ENCODE measurements at regions not wholly inside any gene's neighbourhood (a gene's known extent, or its start where the extent isn't known, plus 50 kb on each side); places are given as distances from the start of the nearest gene placed in this dataset.

DNA sequence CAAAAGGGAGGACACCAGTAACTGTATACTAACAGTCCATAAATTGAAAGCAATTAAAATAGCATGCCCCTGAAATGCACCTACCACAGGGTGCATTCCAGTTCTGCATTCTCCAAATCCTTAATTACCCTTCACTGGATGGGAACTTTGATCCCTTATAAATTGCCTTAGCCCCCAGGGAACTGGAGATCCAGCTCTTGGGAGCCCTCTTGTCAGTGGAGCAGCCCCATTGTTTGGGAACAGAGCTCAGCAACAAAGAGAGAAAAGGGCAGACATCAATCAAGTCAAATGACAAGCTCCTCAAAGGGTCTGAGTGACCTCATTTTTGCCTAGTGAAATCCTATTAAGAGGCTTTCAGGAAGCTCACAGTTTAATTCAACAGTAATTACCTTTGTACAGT lies 472.6 kb downstream of the XPNPEP1 start:
- peaks cover 4% of the 10 kb centered on the region for H3K27me3 Mint-ChIP-seq
- DNase-seq (no peak), ATAC-seq (no peak)
- H3K4me3 Mint-ChIP-seq: no peak overlapping the region
- no peaks in the 10 kb centered on the region for H3K4me1 Mint-ChIP-seq
- H3K27ac Mint-ChIP-seq: no peak overlapping the region
- no peaks in the 10 kb centered on the region for H3K9me3 Mint-ChIP-seq

DNA sequence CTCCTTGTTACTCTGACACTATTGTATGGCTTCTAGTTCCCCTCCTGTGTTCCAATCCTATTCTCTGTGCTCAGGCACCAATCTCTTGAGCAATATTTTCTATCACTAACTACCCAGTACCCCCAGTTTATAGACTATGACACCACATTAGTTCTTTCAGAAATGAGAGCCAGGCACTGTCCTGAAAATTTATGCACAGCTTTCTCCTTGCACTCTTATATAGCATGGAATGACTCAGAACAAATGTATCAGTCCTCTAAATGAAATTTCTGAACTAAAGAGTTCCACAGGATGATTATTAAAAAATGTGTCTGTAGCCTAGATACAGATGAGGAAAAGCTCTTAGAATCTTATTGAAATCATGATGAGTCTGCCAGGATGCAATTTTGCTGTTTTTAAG lies 489.9 kb downstream of the XPNPEP1 start:
- H3K9me3 Mint-ChIP-seq: no peaks in the 10 kb centered on the region
- DNase-seq: no peak
- no peak overlapping the region for H3K4me3 Mint-ChIP-seq
- no peaks in the 10 kb centered on the region for H3K27me3 Mint-ChIP-seq
- H3K4me1 Mint-ChIP-seq: no peaks in the 10 kb centered on the region
- no peak for ATAC-seq
- H3K27ac Mint-ChIP-seq: no peak overlapping the region

DNA sequence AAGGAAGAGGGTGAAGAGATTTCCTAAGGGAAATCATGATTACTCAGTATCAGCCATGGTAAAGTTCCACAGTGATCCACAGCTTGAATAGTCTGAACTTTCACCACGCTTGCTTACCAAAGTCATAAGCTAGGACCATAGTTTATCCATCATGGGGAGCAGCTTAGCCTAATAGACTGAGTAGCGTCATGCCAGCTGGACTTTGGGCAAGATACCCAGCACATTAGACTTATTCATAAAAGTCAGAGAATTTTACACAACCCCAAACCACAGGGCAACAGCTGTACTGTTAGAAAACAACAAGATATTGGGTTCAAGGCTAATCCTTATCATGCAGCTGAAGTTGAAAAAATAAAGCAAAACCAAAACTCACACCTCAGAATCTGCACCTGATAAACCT lies 491.0 kb downstream of the XPNPEP1 start:
- Mint-ChIP-seq H3K4me3 (no peak overlapping the region), H3K27me3 (no peaks in the 10 kb centered on the region), H3K9me3 (no peaks in the 10 kb centered on the region), H3K4me1 (no peaks in the 10 kb centered on the region), H3K27ac (no peak overlapping the region)
- no peak for DNase-seq
- ATAC-seq: no peak

DNA sequence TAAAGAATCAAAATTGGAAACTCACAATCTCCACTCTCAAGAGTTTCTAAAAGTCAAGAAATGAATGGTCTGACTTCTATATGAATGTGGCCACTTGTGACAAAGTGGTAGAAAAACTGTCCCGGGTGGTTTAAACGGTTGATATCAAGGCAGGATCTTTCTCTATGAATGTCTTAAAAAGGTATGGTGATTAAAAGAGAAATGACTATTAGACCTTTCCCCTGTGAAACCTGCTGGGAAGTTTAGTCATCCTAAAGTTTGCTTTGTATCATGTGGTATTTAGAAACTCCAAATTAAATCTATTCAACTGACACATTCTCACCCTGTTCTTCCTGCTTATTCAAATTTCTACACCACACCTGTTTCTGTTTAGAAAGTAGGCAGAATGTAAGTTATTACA lies 492.5 kb downstream of the XPNPEP1 start:
- ATAC-seq (no peak), DNase-seq (no peak)
- no peaks in the 10 kb centered on the region for H3K27me3 Mint-ChIP-seq
- H3K9me3 Mint-ChIP-seq: no peaks in the 10 kb centered on the region
- no peak overlapping the region for H3K4me3 Mint-ChIP-seq
- H3K4me1 Mint-ChIP-seq: no peaks in the 10 kb centered on the region
- no peak overlapping the region for H3K27ac Mint-ChIP-seq

DNA sequence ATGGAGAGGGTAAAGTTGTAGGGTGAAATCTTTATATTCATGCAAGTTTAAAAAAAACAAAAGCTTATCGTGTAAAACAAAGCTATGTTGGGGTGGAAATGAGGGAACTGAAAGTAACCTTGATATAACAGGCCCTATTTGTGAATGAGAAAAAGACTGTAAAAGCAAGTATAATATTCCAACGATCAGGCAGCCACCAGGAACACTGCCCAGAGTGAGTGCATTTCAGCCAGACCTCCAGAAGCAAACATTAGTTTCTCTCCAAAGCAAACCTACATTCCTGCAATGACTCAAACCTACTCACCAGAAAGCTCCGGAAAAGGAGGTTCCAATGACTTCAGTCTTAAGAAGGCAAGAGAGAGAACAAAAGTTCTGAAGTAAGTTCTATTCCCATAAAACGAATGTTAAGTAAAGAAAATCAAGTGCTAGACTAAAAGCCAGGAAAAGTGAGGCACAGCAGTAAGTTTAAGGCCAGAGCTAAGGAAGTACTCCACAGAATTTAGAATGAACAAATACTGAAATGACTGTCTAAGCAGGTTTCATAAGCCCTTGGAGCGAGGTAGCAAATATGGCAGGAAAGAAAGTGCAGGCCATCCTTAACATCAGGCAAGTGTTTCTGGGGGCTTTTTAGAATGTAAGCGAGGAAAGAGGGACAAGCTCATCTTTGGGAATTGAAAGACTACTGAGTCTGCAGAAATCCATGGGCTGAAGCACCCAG lies 493.1 kb downstream of the XPNPEP1 start:
- Mint-ChIP-seq H3K4me1 (no peaks in the 10 kb centered on the region), H3K9me3 (no peaks in the 10 kb centered on the region), H3K4me3 (no peak overlapping the region), H3K27me3 (no peaks in the 10 kb centered on the region), H3K27ac (no peak overlapping the region)
- ATAC-seq (no peak), DNase-seq (no peak)

DNA sequence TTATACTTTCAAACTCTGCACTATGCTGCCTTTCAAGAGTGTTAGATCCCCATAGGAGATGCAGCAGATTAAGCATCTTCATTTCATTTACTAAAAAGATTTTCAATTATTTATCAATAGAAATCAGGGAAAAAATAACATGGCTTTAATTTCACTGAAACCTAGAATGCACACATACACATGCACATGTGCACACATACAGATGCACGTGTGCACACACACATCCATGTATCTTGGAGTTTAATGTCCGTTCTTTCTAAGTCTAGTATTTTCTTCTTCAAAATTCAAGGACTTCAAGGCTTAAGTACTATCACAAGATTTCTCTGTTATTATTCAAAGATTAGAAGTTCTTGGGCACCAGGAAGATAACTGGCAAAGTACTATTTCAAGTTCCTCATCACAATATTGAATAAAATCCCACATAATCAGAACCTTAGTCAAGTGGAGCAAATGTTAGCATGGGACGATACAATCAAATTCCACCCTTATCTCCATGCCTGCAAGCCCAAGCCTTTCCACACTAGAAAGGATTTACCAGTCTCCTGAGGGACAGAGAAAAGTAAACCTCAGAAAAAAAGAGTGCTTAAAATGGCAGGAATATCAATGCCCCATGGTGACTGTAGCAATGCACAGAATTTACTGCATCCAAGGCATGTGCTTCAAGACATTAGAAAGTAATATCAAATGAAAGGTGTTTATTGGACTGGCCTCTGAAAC lies 494.4 kb downstream of the XPNPEP1 start:
- ATAC-seq (no peak), DNase-seq (no peak)
- H3K4me1 Mint-ChIP-seq: no peaks in the 10 kb centered on the region
- no peak overlapping the region for H3K4me3 Mint-ChIP-seq
- H3K27me3 Mint-ChIP-seq: no peaks in the 10 kb centered on the region
- no peak overlapping the region for H3K27ac Mint-ChIP-seq
- H3K9me3 Mint-ChIP-seq: no peaks in the 10 kb centered on the region

DNA sequence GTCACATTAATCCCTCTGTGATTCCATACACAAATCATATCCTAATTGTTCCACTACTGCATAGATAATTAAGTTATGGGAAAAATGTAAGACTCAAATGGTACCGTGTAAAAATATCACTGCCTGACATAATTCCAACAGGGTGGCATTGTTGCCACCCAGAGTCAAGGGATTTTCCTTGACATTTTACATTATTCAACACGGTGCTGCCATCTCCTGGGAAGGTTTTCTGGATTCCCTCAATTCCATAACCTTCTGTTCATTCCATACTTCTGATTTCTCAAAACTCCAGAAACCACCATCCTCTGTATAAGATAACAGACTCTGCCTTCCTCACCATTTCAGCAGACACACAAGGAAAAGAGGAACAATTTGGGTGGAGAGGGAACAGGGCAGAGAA lies 495.9 kb downstream of the XPNPEP1 start:
- Mint-ChIP-seq H3K27ac (no peak overlapping the region), H3K4me3 (no peak overlapping the region), H3K4me1 (no peaks in the 10 kb centered on the region), H3K27me3 (no peaks in the 10 kb centered on the region), H3K9me3 (peaks cover 0 to 7% of the 10 kb centered on the region in 2 donors)
- ATAC-seq (no peak), DNase-seq (no peak)

DNA sequence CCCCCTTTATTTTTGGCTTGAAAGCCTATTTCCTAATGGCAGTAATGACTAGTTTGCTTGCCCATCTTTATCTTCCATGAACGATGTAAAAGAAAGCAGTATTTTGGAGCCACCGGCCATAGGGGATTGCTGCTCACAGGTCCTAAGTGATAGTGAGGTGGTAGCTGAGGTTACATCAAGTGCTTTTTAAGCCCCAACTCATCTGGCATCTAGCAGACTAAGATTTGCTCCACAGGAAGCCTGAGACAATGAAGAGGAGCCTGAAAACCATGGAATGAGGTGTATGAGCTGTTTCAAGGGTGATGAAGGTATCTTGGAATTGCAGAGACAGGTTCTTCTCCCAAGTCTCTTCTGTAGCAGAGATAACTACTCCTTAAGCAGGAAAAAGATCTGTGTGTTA lies 496.3 kb downstream of the XPNPEP1 start:
- peaks cover 0 to 7% of the 10 kb centered on the region in 2 donors for H3K9me3 Mint-ChIP-seq
- no peaks in the 10 kb centered on the region for H3K4me1 Mint-ChIP-seq
- H3K27me3 Mint-ChIP-seq: no peaks in the 10 kb centered on the region
- no peak overlapping the region for H3K4me3 Mint-ChIP-seq
- ATAC-seq: no peak
- no peak for DNase-seq
- H3K27ac Mint-ChIP-seq: no peak overlapping the region

DNA sequence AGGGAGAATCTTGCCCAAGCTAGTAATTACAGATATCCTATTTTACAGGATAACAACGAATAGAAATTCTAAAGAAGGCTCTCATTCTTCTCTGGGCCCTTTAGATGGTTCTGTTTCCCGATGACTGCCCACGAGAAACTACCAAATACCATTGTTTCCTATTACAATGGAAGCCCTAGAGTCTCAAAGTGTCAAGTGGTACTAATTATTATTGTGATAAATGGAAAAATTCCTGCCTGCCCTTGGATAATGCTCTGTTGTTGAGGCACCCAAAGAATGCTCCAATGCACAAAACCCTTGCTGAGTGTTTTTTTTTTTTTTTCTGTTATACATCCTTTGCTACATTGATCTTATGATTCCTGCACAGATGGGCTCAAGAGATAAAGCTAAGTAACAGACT lies 504.5 kb downstream of the XPNPEP1 start:
- no peaks in the 10 kb centered on the region for H3K4me1 Mint-ChIP-seq
- no peaks in the 10 kb centered on the region for H3K27me3 Mint-ChIP-seq
- no peak overlapping the region for H3K27ac Mint-ChIP-seq
- DNase-seq (no peak), ATAC-seq (no peak)
- H3K4me3 Mint-ChIP-seq: no peak overlapping the region
- H3K9me3 Mint-ChIP-seq: peaks cover 0 to 7% of the 10 kb centered on the region in 2 donors

DNA sequence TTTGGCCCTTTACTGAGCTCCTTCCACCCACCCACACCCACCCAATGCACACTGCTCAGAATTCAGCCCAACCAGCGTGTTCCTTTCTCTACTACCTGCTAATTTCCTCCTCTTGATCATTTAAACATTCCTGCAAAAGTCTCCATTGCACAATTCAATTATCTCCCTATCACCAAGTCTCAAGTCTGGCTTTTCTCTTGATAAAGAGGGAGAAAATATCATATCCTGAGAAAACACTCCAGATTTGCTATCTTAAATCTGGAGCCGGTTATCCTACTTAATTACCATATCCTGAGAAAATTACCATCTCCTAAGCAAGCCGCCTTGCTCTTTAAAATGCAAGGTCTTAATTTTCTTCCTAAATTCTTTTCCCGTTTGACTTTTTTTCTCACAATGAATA lies 505.5 kb downstream of the XPNPEP1 start:
- H3K27ac Mint-ChIP-seq: no peak overlapping the region
- H3K4me1 Mint-ChIP-seq: no peaks in the 10 kb centered on the region
- no peaks in the 10 kb centered on the region for H3K9me3 Mint-ChIP-seq

DNA sequence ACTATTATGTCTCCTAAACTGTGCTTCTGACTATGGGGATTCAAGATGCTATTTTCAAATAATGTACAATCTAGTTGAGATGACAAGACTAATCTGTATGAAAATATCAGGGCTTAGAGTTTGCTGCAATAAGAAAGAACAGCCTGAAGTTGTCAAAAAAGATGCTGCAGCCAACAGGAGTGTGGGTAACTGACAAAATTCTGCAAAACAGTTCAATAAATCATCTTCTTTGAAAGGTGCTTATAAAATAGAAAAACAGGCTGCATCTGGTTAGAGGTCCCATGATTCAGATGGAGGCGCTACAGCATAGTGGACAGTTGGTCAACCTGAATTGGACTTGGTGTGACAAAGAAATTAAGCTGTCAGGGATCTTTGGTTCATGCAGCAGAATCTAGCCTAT lies 511.0 kb downstream of the XPNPEP1 start:
- DNase-seq (no peak), ATAC-seq (no peak)
- Mint-ChIP-seq H3K4me1 (no peaks in the 10 kb centered on the region), H3K27me3 (no peaks in the 10 kb centered on the region), H3K4me3 (no peak overlapping the region), H3K9me3 (no peaks in the 10 kb centered on the region), H3K27ac (no peak overlapping the region)

More for the DNA sequence above, 505.5 kb downstream of the XPNPEP1 start:
- no peaks in the 10 kb centered on the region for H3K27me3 Mint-ChIP-seq
- H3K4me3 Mint-ChIP-seq: no peak overlapping the region
- ATAC-seq (no peak), DNase-seq (no peak)

DNA sequence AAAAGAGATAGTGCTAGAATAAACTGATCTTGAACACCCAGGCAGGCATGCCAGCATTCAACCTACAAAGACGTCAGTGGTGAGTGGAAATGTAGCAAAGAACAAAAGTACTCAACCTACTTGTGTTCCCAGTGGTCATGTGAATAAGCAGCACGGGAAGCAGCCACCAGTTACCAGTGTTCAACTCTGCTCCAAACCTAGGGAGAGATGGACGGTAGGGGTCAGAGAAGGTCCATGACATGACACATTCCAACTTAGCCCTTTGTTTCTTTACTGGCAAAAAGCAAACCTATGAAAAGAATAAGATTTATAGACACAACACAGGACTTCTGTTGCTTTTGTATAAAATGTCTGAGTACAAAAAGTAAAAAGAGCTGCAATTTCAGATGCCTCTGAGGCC lies 511.4 kb downstream of the XPNPEP1 start:
- ATAC-seq (no peak), DNase-seq (no peak)
- no peak overlapping the region for H3K4me3 Mint-ChIP-seq
- H3K27ac Mint-ChIP-seq: no peak overlapping the region
- no peaks in the 10 kb centered on the region for H3K9me3 Mint-ChIP-seq
- no peaks in the 10 kb centered on the region for H3K27me3 Mint-ChIP-seq
- H3K4me1 Mint-ChIP-seq: no peaks in the 10 kb centered on the region

DNA sequence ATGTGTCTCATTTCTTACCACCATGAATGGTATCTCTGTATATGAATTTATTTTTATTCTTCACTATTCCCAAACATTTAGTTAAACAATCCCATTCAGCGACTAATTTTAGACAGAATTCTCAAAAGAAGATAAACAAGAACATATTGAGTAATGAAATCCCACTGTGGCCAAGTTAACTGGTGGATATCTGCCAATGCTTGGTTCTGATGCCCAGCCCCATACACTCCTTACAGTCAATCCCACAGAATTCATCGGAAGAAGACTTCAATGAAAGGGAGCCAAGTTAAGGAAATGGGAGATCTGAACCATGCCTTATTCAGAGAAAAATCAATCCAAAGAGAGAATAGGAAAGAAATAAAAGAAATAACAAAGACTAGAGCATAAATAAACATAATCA lies 518.0 kb downstream of the XPNPEP1 start:
- no peak for DNase-seq

DNA sequence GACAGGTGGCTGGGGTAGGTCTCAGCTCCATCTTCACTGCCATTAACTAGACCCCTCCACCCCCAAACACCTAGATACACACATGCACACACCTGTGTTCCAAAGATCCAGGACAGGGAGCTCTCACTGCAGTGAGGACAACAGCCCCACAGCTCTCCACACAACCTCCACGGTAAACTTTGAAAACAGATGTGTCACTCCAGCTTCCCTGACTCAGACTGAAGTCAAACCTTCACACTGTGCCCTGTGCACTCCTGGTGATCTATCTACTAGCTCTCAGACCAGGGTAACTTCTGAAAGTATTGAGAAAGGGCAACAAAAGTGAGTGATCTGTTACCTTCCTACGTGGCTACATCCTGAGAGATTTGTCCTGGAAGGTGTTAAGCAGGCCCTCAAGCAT lies 519.8 kb downstream of the XPNPEP1 start:
- no peak overlapping the region for H3K27ac Mint-ChIP-seq
- no peaks in the 10 kb centered on the region for H3K27me3 Mint-ChIP-seq
- H3K4me3 Mint-ChIP-seq: no peak overlapping the region
- no peaks in the 10 kb centered on the region for H3K4me1 Mint-ChIP-seq
- H3K9me3 Mint-ChIP-seq: peaks cover 0 to 4% of the 10 kb centered on the region in 2 donors
- ATAC-seq (no peak), DNase-seq (no peak)

More for the DNA sequence above, 518.0 kb downstream of the XPNPEP1 start:
- Mint-ChIP-seq H3K27ac (no peak overlapping the region), H3K4me1 (no peaks in the 10 kb centered on the region), H3K9me3 (no peaks in the 10 kb centered on the region), H3K4me3 (no peak overlapping the region), H3K27me3 (no peaks in the 10 kb centered on the region)
- ATAC-seq: no peak

DNA sequence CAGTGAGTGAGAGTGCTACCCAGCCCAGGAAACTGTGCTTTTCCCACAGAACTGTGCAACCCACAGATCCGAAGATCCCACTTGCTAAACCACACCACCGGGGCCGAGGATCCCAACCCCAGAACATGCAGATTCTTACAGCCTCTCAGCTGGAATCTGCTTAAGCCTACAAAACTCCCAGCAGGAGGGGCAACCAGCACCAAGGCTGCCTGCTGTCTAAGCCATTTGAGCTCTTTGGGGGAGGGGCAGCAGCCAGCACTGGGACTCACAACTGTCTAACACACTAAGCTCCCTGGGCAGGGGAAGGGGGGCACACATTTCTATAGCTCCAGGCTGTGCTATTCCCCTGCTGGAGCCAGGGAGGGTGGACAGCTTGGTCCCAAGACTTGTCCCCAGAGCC lies 529.9 kb downstream of the XPNPEP1 start:
- no peak for DNase-seq
- H3K4me3 Mint-ChIP-seq: no peak overlapping the region
- peaks cover 0 to 12% of the 10 kb centered on the region in 2 donors for H3K9me3 Mint-ChIP-seq
- no peak for ATAC-seq
- no peak overlapping the region for H3K27ac Mint-ChIP-seq
- no peaks in the 10 kb centered on the region for H3K4me1 Mint-ChIP-seq
- H3K27me3 Mint-ChIP-seq: no peaks in the 10 kb centered on the region

DNA sequence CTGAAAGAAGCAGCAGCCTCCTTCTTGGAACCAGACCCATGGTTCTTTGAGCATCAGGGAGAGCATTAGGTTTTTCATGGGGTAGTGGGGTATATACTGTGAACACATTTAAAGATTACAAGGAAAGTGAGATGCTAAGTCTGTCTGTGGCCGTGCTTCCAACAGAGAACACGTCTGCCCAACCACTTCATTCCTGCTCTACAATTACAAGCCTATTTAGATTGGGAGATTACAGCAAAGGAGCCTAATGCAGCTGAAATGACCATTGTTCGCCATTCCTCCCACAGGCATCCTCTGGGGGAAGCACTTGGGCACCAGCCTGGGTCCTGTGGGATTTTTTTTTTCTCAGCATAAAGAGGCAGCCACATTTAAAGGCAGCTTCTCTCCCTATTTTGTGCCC lies 536.4 kb downstream of the XPNPEP1 start:
- Mint-ChIP-seq H3K27me3 (no peaks in the 10 kb centered on the region), H3K4me3 (no peak overlapping the region), H3K9me3 (peaks cover 0 to 5% of the 10 kb centered on the region in 2 donors), H3K27ac (no peak overlapping the region), H3K4me1 (no peaks in the 10 kb centered on the region)
- DNase-seq (no peak), ATAC-seq (no peak)

DNA sequence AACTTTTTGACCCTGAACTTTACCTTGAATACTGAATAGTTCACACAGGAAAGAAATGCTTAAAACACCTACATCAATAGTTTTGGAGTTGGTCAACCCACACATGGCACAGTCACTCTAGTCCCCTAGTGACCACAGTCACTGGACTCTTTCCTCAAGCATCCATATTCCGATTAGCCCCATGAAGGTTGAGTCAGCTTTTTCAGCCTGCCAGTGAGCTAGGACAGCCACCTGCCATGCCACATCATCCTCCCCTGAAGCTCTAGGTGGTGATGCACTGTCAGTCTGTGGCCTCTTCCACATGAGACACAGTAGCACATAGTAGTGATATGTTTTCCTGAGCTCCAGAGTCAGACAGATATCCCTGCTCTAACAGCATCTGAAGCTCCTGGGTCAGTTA lies 537.2 kb downstream of the XPNPEP1 start:
- Mint-ChIP-seq H3K27ac (no peak overlapping the region), H3K4me3 (no peak overlapping the region), H3K9me3 (peaks cover 0 to 5% of the 10 kb centered on the region in 2 donors), H3K4me1 (no peaks in the 10 kb centered on the region), H3K27me3 (no peaks in the 10 kb centered on the region)
- DNase-seq (no peak), ATAC-seq (no peak)

Data from stimulated activated naive CD8-positive, alpha-beta T cell treated with anti-CD3 and anti-CD28 coated beads, Interleukin-15, amount 100 ng/mL, for 72 hours (primary cell).